Mucosa of gallbladder (tissue), 1 donor: ENCODE measurements at regions not wholly inside any gene's neighbourhood (a gene's known extent, or its start where the extent isn't known, plus 50 kb on each side); places are given as distances from the start of the nearest gene placed in this dataset.

Source experiments
- DNase-seq: peaks from one replicate; pipeline ENCODE4 v3.0.0-alpha.2; 2020; ENCODE audit warnings: low spot score
- donor health status: DM: no; HTN: no; CAD: no.

GRCh38 chr12:97923546-97923945 lies 460.9 kb downstream of the RMST start:
- no peak for DNase-seq

- no peak for DNase-seq
These were observed 461.5 kb downstream of the RMST start for GRCh38 chr12:97924122-97924521.

GRCh38 chr12:97927977-97928376 lies 465.4 kb downstream of the RMST start:
- DNase-seq, result no peak

- no peak for DNase-seq
These were observed 473.6 kb downstream of the RMST start for GRCh38 chr12:97936165-97936564.

- DNase-seq, result no peak
These were observed 475.4 kb downstream of the RMST start for GRCh38 chr12:97938031-97938430.

- DNase-seq, result no peak
These were observed 476.6 kb downstream of the RMST start for GRCh38 chr12:97939156-97939555.

GRCh38 chr12:97940105-97940504 lies 477.5 kb downstream of the RMST start:
- no peak for DNase-seq

GRCh38 chr12:97940629-97941028 lies 478.0 kb downstream of the RMST start:
- DNase-seq, result no peak

GRCh38 chr12:97941686-97942354 lies 479.2 kb downstream of the RMST start:
- no peak for DNase-seq

GRCh38 chr12:97943359-97943758 lies 480.8 kb downstream of the RMST start:
- no peak for DNase-seq

GRCh38 chr12:97944576-97944975 lies 482.0 kb downstream of the RMST start:
- DNase-seq, result no peak

GRCh38 chr12:97946701-97947100 lies 484.1 kb downstream of the RMST start:
- DNase-seq, result no peak

- DNase-seq, result no peak
These were observed 486.0 kb downstream of the RMST start for GRCh38 chr12:97948591-97948990.

GRCh38 chr12:97951239-97951638 lies 488.6 kb downstream of the RMST start:
- DNase-seq, result no peak

GRCh38 chr12:97951717-97952116 lies 489.1 kb downstream of the RMST start:
- DNase-seq, result no peak

GRCh38 chr12:97957109-97957508 lies 494.5 kb downstream of the RMST start:
- DNase-seq, result no peak

GRCh38 chr12:97960225-97960624 lies 497.6 kb downstream of the RMST start:
- no peak for DNase-seq

- DNase-seq, result peak; percentile 20
These were observed 498.4 kb downstream of the RMST start for GRCh38 chr12:97960741-97961608.

- DNase-seq, result no peak
These were observed 505.2 kb downstream of the RMST start for GRCh38 chr12:97967831-97968230.

GRCh38 chr12:97968641-97969197 lies 506.1 kb downstream of the RMST start:
- no peak for DNase-seq

GRCh38 chr12:97977870-97978405 lies 515.3 kb downstream of the RMST start:
- no peak for DNase-seq

- DNase-seq, result no peak
These were observed 520.1 kb downstream of the RMST start for GRCh38 chr12:97982684-97983083.

- no peak for DNase-seq
These were observed 521.2 kb downstream of the RMST start for GRCh38 chr12:97983796-97984195.
